ENCODE measurements at regions not wholly inside any gene's neighbourhood (a gene's known extent, or its start where the extent isn't known, plus 50 kb on each side); places are given as distances from the start of the nearest gene placed in this dataset.

GRCh38 chr2:221808488-221808887 lies 236.4 kb upstream of the EPHA4 start:
- intact Hi-C loops (cut with DNase I): no loop called here
- no peak overlapping the region for H3K4me3 ChIP-seq
- H3K9me3 ChIP-seq: no peaks in the 10 kb centered on the region
- DNase-seq (ENCODE audit: extremely low spot score in 2 of 2): no peak
- no peak overlapping the region for H3K27ac ChIP-seq
- no peaks in the 10 kb centered on the region for H3K4me1 ChIP-seq
- H3K36me3 ChIP-seq: no peaks in the 10 kb centered on the region
- no peak for TF ChIP-seq CTCF (IDR thresholded peaks at IDR 0.05)
- no peak for TF ChIP-seq POLR2A (IDR thresholded peaks at IDR 0.05)
- no peak for TF ChIP-seq POLR2AphosphoS5 (IDR thresholded peaks at IDR 0.05; ENCODE audit: insufficient read depth in 1 of 2, low read depth in 1 of 2)
- no peaks in the 10 kb centered on the region for H3K27me3 ChIP-seq

GRCh38 chr2:221807706-221808105 lies 235.6 kb upstream of the EPHA4 start:
- DNase-seq (ENCODE audit: extremely low spot score in 2 of 2): no peak
- TF ChIP-seq POLR2A (IDR thresholded peaks at IDR 0.05): no peak
- TF ChIP-seq CTCF (IDR thresholded peaks at IDR 0.05): no peak
- no peak for TF ChIP-seq POLR2AphosphoS5 (IDR thresholded peaks at IDR 0.05; ENCODE audit: insufficient read depth in 1 of 2, low read depth in 1 of 2)
- Histone ChIP-seq H3K9me3 (no peaks in the 10 kb centered on the region), H3K36me3 (no peaks in the 10 kb centered on the region), H3K4me1 (no peaks in the 10 kb centered on the region), H3K27me3 (no peaks in the 10 kb centered on the region), H3K27ac (no peak overlapping the region), H3K4me3 (no peak overlapping the region)
- intact Hi-C loops (cut with DNase I): no loop called here

- Histone ChIP-seq H3K36me3 (no peaks in the 10 kb centered on the region), H3K27me3 (no peaks in the 10 kb centered on the region), H3K4me1 (no peaks in the 10 kb centered on the region), H3K9me3 (no peaks in the 10 kb centered on the region), H3K4me3 (no peak overlapping the region), H3K27ac (no peak overlapping the region)
- no peak for DNase-seq (ENCODE audit: extremely low spot score in 2 of 2)
- TF ChIP-seq CTCF (IDR thresholded peaks at IDR 0.05) (no peak), POLR2A (IDR thresholded peaks at IDR 0.05) (no peak), POLR2AphosphoS5 (IDR thresholded peaks at IDR 0.05; ENCODE audit: insufficient read depth in 1 of 2, low read depth in 1 of 2) (no peak)
- intact Hi-C loops (cut with DNase I): no loop called here
Measured at GRCh38 chr2:221802089-221802488, 230.0 kb upstream of the EPHA4 start.

GRCh38 chr2:221792971-221793521 lies 220.9 kb upstream of the EPHA4 start:
- H3K4me3 ChIP-seq: no peak overlapping the region
- no peak for DNase-seq (ENCODE audit: extremely low spot score in 2 of 2)
- intact Hi-C loops (cut with DNase I): no loop called here
- TF ChIP-seq POLR2A (IDR thresholded peaks at IDR 0.05) (no peak), CTCF (IDR thresholded peaks at IDR 0.05) (no peak), POLR2AphosphoS5 (IDR thresholded peaks at IDR 0.05; ENCODE audit: insufficient read depth in 1 of 2, low read depth in 1 of 2) (no peak)
- H3K36me3 ChIP-seq: no peaks in the 10 kb centered on the region
- no peaks in the 10 kb centered on the region for H3K9me3 ChIP-seq
- no peaks in the 10 kb centered on the region for H3K27me3 ChIP-seq
- no peaks in the 10 kb centered on the region for H3K4me1 ChIP-seq
- H3K27ac ChIP-seq: no peak overlapping the region

- no peak overlapping the region for H3K4me3 ChIP-seq
- TF ChIP-seq CTCF (IDR thresholded peaks at IDR 0.05) (no peak), POLR2AphosphoS5 (IDR thresholded peaks at IDR 0.05; ENCODE audit: insufficient read depth in 1 of 2, low read depth in 1 of 2) (no peak), POLR2A (IDR thresholded peaks at IDR 0.05) (no peak)
- intact Hi-C loops (cut with DNase I): no loop called here
Measured at GRCh38 chr2:221791844-221792243, 219.7 kb upstream of the EPHA4 start.

More at GRCh38 chr2:221791844-221792243, 219.7 kb upstream of the EPHA4 start:
- Histone ChIP-seq H3K4me1 (no peaks in the 10 kb centered on the region), H3K27ac (no peak overlapping the region), H3K27me3 (no peaks in the 10 kb centered on the region), H3K36me3 (no peaks in the 10 kb centered on the region), H3K9me3 (no peaks in the 10 kb centered on the region)
- no peak for DNase-seq (ENCODE audit: extremely low spot score in 2 of 2)

Measured in vagina (tissue), 2 donors.